Gastroesophageal sphincter (tissue), 3 donors: ENCODE measurements at regions not wholly inside any gene's neighbourhood (a gene's known extent, or its start where the extent isn't known, plus 50 kb on each side); places are given as distances from the start of the nearest gene placed in this dataset.

Source experiments
- POLR2A ChIP-seq, 2 donors: fragments of 450-650 bp; IDR thresholded peaks; one replicate each; pipeline ENCODE4 v1.6.1; 2017; ENCODE audit warnings: antibody characterized with exemption in 2 of 2, mild to moderate bottlenecking in 2 of 2, moderate library complexity in 1 of 2
- TF ChIP-seq, protein P1 (sequence below), 4 experiments: fragments of 200-600 bp in 2 of 4; fragments of 450-650 bp in 2 of 4; sonication (generic) in 1 of 4; IDR thresholded peaks; one replicate each; pipeline ENCODE4 v1.5.1; 2017 to 2019; ENCODE audit warnings: antibody characterized with exemption in 4 of 4, mild to moderate bottlenecking in 2 of 4, moderate library complexity in 2 of 4

DNA sequence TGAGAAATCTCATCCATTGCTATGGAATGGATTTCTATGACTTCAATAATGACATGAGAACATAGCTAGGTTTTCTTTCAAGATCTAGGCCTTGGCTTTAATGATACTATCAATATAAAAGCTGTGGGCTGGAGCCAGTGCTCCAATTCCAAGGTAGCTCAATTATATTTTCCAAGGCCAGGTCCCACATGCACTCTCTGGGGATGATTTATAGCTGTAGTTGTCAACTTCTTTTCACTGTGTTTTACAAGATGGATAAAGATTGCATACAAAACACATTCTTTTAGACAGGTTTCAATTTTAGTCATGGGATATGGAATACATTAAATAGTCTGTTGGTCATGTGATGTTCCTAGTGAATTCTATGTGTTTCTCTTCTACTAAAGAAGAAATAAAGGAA is 156.7 kb downstream of the DCAF12L1 start:
- TF ChIP-seq, protein P1, sequence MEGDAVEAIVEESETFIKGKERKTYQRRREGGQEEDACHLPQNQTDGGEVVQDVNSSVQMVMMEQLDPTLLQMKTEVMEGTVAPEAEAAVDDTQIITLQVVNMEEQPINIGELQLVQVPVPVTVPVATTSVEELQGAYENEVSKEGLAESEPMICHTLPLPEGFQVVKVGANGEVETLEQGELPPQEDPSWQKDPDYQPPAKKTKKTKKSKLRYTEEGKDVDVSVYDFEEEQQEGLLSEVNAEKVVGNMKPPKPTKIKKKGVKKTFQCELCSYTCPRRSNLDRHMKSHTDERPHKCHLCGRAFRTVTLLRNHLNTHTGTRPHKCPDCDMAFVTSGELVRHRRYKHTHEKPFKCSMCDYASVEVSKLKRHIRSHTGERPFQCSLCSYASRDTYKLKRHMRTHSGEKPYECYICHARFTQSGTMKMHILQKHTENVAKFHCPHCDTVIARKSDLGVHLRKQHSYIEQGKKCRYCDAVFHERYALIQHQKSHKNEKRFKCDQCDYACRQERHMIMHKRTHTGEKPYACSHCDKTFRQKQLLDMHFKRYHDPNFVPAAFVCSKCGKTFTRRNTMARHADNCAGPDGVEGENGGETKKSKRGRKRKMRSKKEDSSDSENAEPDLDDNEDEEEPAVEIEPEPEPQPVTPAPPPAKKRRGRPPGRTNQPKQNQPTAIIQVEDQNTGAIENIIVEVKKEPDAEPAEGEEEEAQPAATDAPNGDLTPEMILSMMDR (IDR thresholded peaks at IDR 0.05): no peak
- no peak for TF ChIP-seq POLR2A (IDR thresholded peaks at IDR 0.05)
